NCI-H128 (cell line): ENCODE measurements at regions not wholly inside any gene's neighbourhood (a gene's known extent, or its start where the extent isn't known, plus 50 kb on each side); places are given as distances from the start of the nearest gene placed in this dataset.

Experiments
- DNase-seq: peaks from one replicate; lab custom pipeline; 2025; ENCODE audit not compliant: unreplicated experiment; lab: John Stamatoyannopoulos, UW

DNA sequence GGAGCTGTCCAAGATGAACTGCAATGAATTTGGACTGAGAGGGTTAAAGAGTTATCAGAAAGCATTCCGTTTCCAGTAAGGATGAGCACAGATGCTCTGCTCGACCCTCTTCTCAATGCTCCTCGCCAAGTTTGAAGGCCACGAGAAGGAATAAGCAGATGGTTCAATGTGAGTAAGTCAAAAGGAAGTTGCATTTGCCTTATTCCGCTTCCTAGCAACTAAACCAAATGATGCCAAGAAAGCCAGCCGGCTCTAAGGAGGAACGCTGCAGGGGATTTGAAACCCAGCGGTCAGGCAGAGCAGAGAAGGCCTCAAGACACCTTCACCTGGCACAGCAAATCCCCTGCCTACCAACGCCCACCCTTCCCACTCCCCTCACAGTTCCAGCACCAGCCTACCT, 52.1 kb upstream of the CNEP1R1 start:
- no peak for DNase-seq
